Right atrium auricular region (tissue), 2 donors: ENCODE measurements at regions not wholly inside any gene's neighbourhood (a gene's known extent, or its start where the extent isn't known, plus 50 kb on each side); places are given as distances from the start of the nearest gene placed in this dataset.

Source experiments
- DNase-seq: peaks from one replicate; pipeline ENCODE4 v3.0.0-alpha.2; 2019; ENCODE audit warnings: low spot score
- H3K27ac ChIP-seq, 2 donors: fragments of 200-600 bp; sonication (generic); 1 replicate in 1 of 2; 2 replicates in 1 of 2; pipeline ENCODE4 v1.5.1; 2016 to 2019
- H3K27me3 ChIP-seq, 2 donors: fragments of 200-600 bp; sonication (generic); one replicate each; pipeline versions ENCODE4 v1.5.1 to v1.6.0; 2017 to 2019
- H3K36me3 ChIP-seq: fragments of 200-600 bp; sonication (generic); one replicate; pipeline ENCODE4 v1.5.1; 2016
- H3K4me1 ChIP-seq, 2 donors: fragments of 200-600 bp; sonication (generic); one replicate each; pipeline versions ENCODE4 v1.5.1 to v1.6.0; 2017 to 2019
- H3K4me3 ChIP-seq, 2 donors: fragments of 200-600 bp; sonication (generic); 1 replicate in 1 of 2; 2 replicates in 1 of 2; pipeline ENCODE4 v1.5.1; 2017 to 2019; ENCODE audit warnings: mild to moderate bottlenecking in 1 of 2, moderate library complexity in 1 of 2
- H3K9me3 ChIP-seq, 2 donors: fragments of 200-600 bp; sonication (generic); one replicate each; pipeline ENCODE4 v1.5.1; 2019
- CTCF ChIP-seq, 2 donors: fragments of 200-600 bp; sonication (generic); IDR thresholded peaks; one replicate each; pipeline ENCODE4 v1.5.1; 2019; ENCODE audit warnings: antibody characterized with exemption in 2 of 2

DNA sequence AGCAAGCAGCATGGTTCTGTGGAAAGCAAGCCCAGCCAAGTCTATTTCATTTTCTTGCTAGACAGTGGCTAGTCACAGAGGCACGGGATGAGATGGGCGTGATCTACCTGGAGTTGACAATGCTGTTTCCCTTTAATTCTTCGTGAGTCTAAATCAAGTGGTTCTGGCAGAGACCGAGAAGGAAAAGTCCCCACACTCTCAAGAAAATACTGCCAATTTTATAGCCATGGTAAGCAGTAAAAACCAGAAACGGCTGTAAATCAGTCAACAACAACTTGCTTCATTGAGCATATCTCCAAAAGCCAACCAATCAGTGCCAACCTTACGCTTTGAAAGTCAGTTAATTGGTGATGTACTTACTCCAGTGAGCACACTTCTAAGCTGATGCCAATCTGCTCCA is 223.4 kb downstream of the SEC23IP start:
- Histone ChIP-seq H3K27me3 (no peaks in the 10 kb centered on the region), H3K9me3 (no peaks in the 10 kb centered on the region), H3K4me1 (no peaks in the 10 kb centered on the region), H3K27ac (no peak overlapping the region), H3K4me3 (no peak overlapping the region), H3K36me3 (no peaks in the 10 kb centered on the region)
- no peak for TF ChIP-seq CTCF (IDR thresholded peaks at IDR 0.05)
- DNase-seq: no peak

- no peak for DNase-seq
- H3K4me3 ChIP-seq: no peak overlapping the region
- no peak overlapping the region for H3K27ac ChIP-seq
- TF ChIP-seq CTCF (IDR thresholded peaks at IDR 0.05): no peak
- H3K27me3 ChIP-seq: no peaks in the 10 kb centered on the region
- H3K9me3 ChIP-seq: no peaks in the 10 kb centered on the region
- no peaks in the 10 kb centered on the region for H3K36me3 ChIP-seq
- H3K4me1 ChIP-seq: no peaks in the 10 kb centered on the region
Measured at GRCh38 chr10:120121768-120122167, 229.2 kb downstream of the SEC23IP start.

- DNase-seq: no peak
- no peaks in the 10 kb centered on the region for H3K4me1 ChIP-seq
- no peak for TF ChIP-seq CTCF (IDR thresholded peaks at IDR 0.05)
- H3K27ac ChIP-seq: no peak overlapping the region
- no peaks in the 10 kb centered on the region for H3K36me3 ChIP-seq
- H3K27me3 ChIP-seq: no peaks in the 10 kb centered on the region
- no peak overlapping the region for H3K4me3 ChIP-seq
- H3K9me3 ChIP-seq: no peaks in the 10 kb centered on the region
Measured at GRCh38 chr10:120131183-120131582, 238.7 kb downstream of the SEC23IP start.

- Histone ChIP-seq H3K4me1 (no peaks in the 10 kb centered on the region), H3K27me3 (no peaks in the 10 kb centered on the region), H3K36me3 (no peaks in the 10 kb centered on the region), H3K4me3 (no peak overlapping the region), H3K27ac (no peak overlapping the region), H3K9me3 (peaks cover 0 to under 1% of the 10 kb centered on the region in 2 donors)
- TF ChIP-seq CTCF (IDR thresholded peaks at IDR 0.05): no peak
- no peak for DNase-seq
Measured at GRCh38 chr10:120132811-120133210, 240.3 kb downstream of the SEC23IP start.

- Histone ChIP-seq H3K4me1 (no peaks in the 10 kb centered on the region), H3K9me3 (peaks cover 0 to 6% of the 10 kb centered on the region in 2 donors), H3K27me3 (no peaks in the 10 kb centered on the region), H3K27ac (no peak overlapping the region), H3K4me3 (no peak overlapping the region), H3K36me3 (no peaks in the 10 kb centered on the region)
- TF ChIP-seq CTCF (IDR thresholded peaks at IDR 0.05): no peak
- no peak for DNase-seq
Measured at GRCh38 chr10:120138689-120139088, 246.2 kb downstream of the SEC23IP start.

GRCh38 chr10:120145107-120145506 is 252.6 kb downstream of the SEC23IP start:
- Histone ChIP-seq H3K36me3 (no peaks in the 10 kb centered on the region), H3K27ac (no peak overlapping the region), H3K9me3 (no peaks in the 10 kb centered on the region), H3K4me3 (no peak overlapping the region), H3K27me3 (no peaks in the 10 kb centered on the region), H3K4me1 (no peaks in the 10 kb centered on the region)
- DNase-seq: no peak
- TF ChIP-seq CTCF (IDR thresholded peaks at IDR 0.05): no peak
